ENCODE measurements at regions not wholly inside any gene's neighbourhood (a gene's known extent, or its start where the extent isn't known, plus 50 kb on each side); places are given as distances from the start of the nearest gene placed in this dataset.

- TF ChIP-seq CTCF (conservative IDR thresholded peaks at IDR 0.05) (no peak), ZFX (IDR thresholded peaks at IDR 0.05) (no peak)
- no peak overlapping the region for H3K27ac ChIP-seq
Observed at GRCh38 chr5:21642312-21642711, 1210.8 kb downstream of the CDH12 start.

- no peak for TF ChIP-seq CTCF (conservative IDR thresholded peaks at IDR 0.05)
- no peak for TF ChIP-seq ZFX (IDR thresholded peaks at IDR 0.05)
- H3K27ac ChIP-seq, result no peak overlapping the region
Observed at GRCh38 chr5:21623831-21624230, 1229.3 kb downstream of the CDH12 start.

GRCh38 chr5:21615195-21615765 is 1237.9 kb downstream of the CDH12 start:
- no peak for TF ChIP-seq ZFX (IDR thresholded peaks at IDR 0.05)
- TF ChIP-seq CTCF (conservative IDR thresholded peaks at IDR 0.05), result no peak
- no peak overlapping the region for H3K27ac ChIP-seq

GRCh38 chr5:21613971-21614488 is 1239.1 kb downstream of the CDH12 start:
- H3K27ac ChIP-seq, result no peak overlapping the region
- TF ChIP-seq CTCF (conservative IDR thresholded peaks at IDR 0.05), result no peak
- TF ChIP-seq ZFX (IDR thresholded peaks at IDR 0.05), result no peak

- H3K27ac ChIP-seq, result no peak overlapping the region
- no peak for TF ChIP-seq CTCF (conservative IDR thresholded peaks at IDR 0.05)
- no peak for TF ChIP-seq ZFX (IDR thresholded peaks at IDR 0.05)
Observed at GRCh38 chr5:21603796-21604195, 1249.3 kb downstream of the CDH12 start.

- TF ChIP-seq ZFX (IDR thresholded peaks at IDR 0.05) (no peak), CTCF (conservative IDR thresholded peaks at IDR 0.05) (no peak)
Observed at GRCh38 chr5:21594566-21594965, 1258.6 kb downstream of the CDH12 start.

GRCh38 chr5:21593261-21593660 is 1259.9 kb downstream of the CDH12 start:
- no peak for TF ChIP-seq ZFX (IDR thresholded peaks at IDR 0.05)
- H3K27ac ChIP-seq, result no peak overlapping the region

More at GRCh38 chr5:21594566-21594965, 1258.6 kb downstream of the CDH12 start:
- no peak overlapping the region for H3K27ac ChIP-seq

GRCh38 chr5:21581508-21581907 is 1271.6 kb downstream of the CDH12 start:
- no peak overlapping the region for H3K27ac ChIP-seq
- no peak for TF ChIP-seq ZFX (IDR thresholded peaks at IDR 0.05)
- no peak for TF ChIP-seq CTCF (conservative IDR thresholded peaks at IDR 0.05)
